ENCODE measurements at regions not wholly inside any gene's neighbourhood (a gene's known extent, or its start where the extent isn't known, plus 50 kb on each side); places are given as distances from the start of the nearest gene placed in this dataset.

DNA sequence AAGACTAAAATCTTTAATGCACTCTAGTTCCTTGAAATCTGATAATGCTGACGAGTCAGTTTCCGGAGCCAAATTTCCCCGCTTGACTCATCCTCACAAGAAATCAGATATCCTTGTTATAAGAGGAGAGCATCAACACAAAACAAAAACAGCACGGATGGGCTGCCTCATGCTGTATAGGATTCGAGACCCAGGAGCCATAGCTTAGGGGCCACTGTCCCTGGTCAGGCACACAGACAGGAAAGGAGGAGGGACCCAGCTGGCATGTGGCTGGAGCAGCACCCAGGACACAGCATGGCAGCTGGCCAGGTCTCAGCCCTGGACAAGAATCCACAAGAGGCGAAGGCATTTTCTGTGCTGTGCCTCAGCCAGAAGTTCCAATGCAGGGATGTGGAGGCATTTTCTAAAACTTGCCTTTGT lies 110.2 kb upstream of the SPATA13 start:
- peak; percentile 49 for DNase-seq (ENCODE audit: low read depth)

DNA sequence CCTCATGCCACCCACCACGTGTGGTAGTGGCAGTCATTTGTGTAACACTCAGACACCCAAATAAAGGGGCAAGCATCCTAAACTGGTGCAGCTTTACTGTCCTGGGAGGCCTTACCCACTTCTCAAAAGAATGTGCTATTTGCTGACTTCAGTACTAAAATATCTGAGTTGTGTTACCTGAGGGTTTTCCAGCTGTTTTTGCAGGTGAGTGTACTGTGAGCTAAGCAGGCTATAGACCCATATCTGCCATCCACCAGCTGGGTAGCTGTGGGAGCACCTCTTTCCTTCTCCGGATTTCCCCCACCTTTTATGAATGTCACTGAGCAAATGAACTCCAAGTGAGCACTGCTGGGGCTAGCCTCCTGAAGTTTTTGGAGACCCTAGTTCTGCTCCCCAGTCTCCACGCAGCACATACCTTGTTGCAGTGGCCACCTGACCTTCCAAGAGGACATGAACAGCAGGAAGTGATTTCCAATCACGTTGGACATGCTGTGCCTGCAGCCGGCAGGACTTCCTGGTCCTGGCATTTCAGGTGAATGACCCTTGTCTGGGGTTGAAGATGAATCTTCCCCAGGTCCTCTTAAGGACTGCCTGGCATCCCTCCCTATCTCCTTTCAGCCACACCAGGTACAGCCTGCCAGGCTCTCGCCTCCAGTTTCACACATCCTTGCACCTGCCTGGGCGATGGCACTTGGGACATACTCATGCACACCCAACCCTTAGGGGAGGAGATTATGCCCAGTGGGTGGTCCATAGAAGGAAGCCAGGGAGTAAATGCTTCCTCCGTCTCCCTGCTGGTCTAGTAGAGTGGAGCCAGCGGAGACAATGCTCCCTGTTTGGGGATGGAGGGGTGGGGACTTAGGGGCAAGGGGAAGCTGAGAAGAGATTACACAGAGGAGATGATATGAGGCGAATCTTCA lies 109.5 kb upstream of the SPATA13 start:
- no peak for DNase-seq (ENCODE audit: low read depth)

DNA sequence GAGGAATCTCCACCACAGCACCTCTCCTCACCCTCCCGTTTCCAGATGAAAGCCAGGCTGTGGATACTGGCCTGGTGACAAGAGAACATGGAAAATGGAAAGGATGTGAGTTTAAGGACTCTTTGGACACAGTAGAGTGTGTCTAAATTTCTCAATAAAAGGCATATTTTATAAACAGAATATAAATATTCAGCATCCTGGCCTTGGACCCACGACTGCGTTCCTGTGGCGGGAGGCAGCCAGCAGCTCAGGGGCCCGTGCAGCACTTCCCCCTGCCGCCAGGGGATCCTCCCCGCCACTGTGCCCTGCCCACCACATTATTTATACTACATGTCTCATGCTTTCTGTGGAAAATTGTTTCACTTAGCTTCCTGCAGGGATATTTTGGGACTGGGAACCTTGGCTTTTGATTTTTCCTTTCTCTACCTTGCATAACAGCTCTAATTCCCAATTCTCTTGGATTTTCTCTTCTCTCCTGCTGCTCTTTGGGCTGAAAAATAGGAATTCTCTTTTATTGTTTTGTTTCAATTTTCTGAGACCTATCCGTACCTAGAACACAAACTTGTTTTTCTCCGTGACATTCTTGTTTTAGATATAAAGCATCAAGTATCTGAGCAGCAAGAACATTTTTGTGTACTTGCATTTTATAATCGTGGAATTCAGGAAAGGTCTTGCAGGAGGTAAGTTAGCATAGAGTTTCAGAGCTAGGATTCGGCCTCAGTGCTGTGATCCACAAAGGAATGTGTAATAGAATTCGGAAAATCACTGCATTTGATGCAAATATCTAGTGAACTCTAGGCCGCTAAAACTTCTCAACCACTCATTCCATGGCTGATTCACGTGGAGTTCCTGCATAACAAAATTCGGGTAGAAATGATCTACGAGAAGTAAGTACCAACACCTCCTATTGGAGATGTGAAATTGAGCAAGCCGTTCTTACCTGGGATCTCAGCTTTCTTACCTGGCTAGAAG lies 107.7 kb upstream of the SPATA13 start:
- no peak for DNase-seq (ENCODE audit: low read depth)

DNA sequence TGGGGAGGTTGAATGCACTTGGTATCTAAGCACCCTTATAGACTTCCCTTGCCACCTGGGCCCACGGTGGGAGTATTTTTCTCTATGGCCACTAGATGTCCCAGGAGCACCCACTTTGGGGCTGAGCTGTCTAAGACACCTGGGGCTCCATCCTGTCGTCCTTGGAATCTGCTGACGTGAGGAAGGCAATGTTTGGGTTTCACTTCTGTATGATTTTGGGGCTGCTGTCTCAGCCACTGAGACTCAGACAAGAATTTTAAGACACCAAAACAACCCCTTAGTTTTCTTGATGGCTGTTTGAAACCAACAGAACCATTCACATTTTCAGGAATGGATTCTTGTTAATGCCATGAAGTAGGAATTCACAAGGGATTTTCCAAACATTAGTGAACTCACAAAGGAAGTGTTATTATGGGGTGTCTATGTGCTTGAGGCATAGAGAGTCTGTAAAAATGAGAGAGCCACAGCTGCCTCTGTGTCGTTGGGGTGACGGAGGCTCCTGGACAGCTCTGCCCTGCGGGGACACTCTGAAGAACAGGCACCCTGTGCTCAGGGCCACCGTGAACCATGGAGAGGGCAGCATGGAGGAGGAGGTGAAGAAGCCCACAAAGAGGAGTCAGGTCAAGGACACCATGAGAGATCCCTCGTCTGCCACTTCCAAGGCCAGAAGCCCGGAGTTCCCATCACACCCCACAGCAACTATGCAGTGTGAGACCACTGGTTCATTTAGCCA lies 106.8 kb upstream of the SPATA13 start:
- peak; percentile 78 for DNase-seq (ENCODE audit: low read depth)

DNA sequence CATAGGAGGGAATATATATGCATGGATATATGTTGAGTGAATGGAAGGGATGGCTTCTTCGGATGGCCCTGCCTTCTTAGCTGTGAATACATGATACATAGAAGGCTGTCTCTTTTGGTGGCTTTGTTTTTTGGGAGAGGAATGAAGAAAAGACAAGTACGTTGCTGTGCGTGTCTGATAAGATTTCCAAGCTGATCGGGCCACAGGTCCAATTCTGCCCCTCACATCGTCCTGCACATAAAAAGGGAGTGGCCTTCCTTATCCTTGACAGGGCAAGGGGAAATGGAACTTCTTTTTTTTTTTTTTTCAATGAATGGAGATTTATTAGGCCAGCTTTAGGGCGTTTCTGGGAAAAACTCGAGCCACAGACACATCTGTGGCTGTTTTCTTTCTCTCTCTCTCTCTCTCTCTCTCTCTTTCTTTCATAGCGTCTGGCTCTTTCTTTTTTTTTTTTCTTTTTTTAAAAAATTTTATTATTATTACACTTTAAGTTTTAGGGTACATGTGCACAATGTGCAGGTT lies 103.8 kb upstream of the SPATA13 start:
- DNase-seq (ENCODE audit: low read depth), result no peak

DNA sequence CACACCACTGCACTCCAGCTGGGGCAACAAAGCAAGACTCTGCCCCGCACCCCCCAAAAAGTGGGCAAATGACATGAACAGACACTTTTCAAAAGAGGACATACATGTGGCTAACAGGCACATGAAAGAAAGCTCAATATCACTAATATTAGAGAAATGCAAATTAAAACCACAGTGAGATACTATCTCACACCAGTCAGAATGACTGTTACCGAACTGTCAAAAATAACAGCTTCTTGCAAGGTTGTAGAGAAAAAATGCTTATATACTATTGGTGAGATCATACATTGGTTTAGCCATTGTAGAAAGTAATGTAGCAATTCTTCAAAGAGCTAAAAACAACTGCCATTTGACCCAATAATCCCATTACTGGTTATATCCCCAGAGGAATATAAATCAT lies 99.5 kb upstream of the SPATA13 start:
- DNase-seq (ENCODE audit: low read depth), result no peak

DNA sequence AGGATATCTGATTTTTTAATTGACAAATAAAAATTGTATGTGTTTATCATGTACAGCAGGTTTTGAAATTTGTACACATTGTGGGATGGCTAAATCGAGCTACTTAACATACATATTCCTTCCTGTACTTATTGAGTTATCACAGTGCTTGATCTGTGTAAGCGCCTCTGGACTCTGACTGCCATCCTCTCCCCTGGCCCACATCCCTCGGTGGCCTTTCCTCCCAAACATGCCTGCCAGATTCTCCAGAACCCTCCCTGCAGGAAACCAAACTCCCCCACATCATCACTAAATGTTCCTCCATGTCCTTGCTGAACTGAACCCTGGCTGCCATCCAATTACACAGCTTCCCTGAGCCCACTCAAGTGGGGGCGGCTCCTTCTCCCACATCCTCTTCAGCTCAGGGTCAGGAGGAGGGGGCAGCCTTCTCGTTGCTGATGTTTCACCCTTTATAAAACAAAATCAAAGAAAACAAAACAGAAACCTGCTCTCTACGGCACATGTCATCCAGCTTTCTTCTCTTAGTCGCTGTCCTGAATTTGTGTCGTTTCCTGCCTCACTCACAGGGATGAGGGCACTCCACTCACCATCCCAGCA lies 97.1 kb upstream of the SPATA13 start:
- no peak for DNase-seq (ENCODE audit: low read depth)

DNA sequence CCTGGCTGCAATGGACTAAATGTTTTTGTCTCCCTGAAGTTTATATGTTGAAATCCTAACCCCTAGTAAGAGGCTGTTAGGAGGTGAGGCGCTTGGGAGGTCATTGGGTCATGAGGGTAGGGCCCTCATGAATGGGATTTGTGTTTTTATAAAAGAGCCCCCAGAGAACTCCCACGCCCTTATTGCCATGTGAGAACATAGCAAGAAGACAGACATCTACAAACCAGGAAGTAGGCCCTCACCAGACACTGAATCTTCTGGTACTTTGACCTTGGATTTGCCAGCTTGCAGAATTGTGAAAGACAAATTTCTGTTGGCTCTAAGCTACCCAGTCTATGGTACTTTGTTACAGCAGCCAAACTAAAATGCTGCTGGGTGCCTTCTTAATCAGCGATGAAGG lies 96.1 kb upstream of the SPATA13 start:
- DNase-seq (ENCODE audit: low read depth), result no peak

DNA sequence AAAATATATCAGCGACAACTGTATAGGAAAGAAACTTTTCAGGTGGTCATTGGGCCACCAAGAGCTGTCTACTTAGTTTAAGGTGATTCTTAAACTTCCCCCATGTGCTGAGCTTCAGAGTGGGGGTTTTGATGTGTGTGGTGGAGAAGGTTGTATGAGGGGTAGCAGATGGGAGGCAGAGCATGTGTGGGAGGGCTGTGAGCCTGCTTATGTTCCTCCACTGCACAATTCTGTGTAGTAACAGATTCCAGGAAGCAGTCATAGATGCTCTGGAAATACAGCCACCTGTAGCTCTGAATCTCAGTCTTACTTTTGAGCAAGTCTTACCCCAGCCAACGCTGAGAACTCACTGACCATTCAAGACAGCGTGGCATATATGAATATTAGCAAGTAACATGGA lies 95.3 kb upstream of the SPATA13 start:
- DNase-seq (ENCODE audit: low read depth), result no peak

DNA sequence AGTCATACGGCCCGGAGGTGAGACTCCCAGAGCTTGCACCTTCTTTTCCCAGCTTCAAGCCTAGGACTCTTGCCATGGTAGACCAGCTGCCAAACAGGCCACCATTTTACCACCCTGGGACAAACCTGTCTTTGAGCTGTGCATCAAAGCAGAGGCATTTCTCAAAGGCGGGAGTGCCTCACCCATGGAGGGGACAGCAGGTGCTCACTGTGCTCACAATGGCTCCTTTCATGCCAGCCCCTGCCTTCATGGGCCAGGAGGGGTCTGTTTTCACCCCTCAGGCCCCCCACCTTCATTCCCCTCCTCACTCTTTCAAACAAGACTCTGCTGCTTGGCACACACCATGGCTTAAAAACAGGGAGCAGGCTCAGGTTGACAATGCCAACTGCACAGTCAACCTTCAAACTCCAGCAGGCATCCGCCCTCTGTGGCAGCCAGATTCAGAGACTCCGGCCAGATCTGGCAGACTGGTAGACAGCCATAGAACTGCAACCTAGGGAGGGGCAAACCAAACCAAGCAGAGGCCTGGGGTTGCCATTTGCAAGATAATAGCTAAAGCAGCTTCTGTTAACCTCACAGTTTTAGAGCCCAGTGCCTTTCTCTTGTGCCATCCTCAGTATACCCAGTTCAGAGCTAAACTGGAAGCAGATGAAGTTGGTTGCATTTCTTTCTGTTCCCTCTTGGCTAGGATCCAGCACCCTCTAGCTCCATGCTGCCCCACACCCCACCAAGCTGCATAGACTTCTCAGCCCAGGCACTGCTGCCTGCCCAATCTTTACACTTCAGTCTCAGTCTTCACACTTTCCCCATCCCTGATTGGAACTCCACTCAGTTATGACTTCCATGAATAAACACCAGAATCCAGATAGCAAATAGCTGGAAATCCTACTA lies 93.9 kb upstream of the SPATA13 start:
- DNase-seq (ENCODE audit: low read depth), result no peak

DNA sequence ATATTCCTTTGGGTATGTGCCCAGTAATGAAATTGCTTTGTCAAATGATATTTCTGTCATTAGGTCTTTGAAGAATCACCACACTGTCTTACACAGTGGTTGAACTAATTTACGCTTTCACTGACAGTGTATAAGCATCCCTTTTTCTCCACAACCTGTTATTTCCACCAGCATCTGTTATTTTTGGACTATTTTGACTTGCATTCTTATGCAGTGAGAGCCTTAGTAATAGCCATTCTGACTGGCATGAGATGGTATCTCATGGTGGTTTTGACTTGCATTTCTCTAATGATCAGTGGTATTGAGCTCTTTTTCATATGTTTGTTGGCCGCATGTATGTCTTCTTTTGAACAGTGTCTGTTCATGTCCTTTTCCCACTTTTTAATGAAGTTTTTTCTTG lies 92.0 kb upstream of the SPATA13 start:
- no peak for DNase-seq (ENCODE audit: low read depth)

DNA sequence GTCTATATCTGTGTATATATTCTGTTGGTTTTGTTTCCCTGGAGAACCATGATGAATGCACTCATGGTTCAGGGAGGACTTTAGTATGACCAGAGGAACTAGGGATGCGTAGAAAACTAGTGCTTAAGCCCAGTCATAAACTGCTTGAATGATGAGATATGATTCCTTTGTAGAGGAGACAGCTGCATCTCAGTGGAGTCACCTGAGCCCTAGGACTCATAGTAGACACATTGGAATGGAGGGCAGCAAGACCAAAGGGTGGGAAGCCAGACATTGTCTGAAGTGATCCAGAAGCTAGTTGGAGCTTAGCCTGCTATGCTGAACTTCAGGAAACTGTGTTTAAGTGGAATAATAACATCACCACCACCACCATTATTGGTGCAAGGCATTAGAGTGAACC lies 89.5 kb upstream of the SPATA13 start:
- DNase-seq (ENCODE audit: low read depth), result no peak

DNA sequence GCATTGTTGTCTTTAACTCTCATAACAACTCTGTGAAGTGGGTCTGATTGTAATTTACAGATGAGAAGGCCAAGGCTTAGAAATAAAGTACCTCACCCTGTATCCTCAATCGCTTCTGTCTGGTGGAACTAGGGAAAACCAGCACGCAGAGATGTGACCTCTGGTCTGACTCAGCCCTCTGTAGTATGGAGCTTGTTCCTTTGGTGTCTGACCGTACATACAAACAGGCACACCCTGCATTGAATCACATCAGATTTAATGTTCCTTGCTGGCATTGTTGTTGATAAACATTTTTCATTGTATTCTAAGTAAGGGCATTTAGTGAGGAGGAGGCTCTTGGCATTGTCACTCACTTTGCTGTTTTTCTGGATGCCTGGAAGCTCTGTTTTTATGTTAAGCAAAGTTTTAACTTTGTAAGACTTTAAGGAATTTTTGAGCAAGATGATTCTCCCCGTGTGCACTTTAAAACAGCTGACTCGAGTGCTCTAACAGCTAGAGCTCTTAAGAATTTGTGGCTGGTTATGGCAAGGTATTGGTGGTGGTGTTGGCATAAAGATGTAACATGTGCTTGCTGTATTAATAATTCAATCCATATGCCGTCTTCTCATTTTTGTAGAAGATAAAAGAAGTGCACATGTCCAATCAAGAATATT lies 89.0 kb upstream of the SPATA13 start:
- DNase-seq (ENCODE audit: low read depth), result peak; percentile 13

DNA sequence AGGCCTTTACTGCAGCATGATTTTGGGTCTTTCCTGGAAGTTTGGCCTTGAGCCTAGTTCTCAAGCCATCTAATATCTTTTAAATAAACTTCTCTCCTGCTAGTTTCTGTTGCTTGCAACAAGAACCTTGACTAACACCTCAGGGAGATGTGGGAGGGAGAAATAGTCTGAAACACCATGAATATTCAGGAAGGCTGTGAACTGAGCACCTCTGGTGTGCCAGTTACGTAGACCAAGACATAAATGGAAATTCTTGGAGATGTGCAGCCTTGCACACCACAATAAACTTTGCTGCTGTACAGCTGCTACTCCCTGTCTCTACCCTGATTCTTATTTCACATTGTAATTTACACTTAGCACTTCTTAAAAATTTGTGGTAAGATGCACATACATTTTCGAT lies 86.9 kb upstream of the SPATA13 start:
- no peak for DNase-seq (ENCODE audit: low read depth)

DNA sequence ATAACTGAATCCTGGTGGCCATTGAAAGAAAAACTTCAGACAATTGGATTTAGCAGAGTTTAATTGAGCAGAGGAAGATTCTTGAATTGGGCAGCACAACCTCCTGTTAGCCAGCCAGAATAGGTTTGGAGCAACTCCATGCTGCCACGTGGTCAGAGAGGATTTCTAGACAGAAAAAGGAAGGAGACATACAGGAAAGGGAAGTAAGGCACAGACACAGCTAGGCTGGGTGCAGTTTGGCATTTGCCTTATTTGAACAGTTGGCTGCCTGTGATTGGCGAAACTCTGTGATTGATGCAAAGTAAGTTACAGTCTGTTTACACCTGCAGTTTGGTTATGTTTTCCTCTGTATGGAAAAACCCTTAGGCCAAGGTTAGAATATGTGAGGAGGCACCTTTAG lies 85.8 kb upstream of the SPATA13 start:
- no peak for DNase-seq (ENCODE audit: low read depth)

DNA sequence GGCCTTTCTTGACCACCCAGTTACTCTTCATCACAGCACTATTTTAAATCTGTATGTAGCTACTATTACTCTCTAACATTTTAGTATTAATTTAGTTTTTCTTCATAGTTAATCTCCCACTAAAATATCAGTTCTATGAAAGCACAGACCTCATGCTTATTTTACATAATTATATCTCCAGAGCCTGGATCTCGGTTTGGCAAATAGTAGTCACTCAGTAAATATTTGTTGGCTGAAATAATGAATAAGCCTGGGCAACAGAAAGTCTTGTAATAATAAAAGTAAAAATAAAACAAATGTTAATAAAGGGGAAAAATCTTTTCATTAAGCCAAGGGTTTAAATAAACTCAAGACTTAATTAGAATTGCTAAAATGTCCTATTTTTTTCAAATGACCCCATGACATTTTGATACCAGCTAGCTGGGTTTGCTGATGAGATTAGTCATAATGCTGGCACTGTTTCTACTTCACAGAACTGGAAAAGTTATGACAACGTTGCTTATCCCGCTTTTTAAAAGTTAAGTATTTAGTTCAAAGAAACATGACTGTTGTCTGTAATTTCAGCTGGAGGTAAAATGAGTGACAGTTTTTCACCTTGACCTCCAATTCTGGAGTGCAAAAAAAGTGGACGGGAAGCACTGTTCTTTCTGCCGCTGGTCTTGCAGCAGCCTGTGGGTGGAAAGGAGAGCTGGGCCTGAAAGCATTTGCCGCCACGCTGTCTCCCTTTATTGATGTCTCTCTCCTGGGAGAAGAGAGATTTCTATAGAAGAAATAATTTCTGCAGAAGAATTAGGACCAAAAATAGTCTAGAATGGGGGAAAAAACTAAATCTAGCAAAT lies 85.2 kb upstream of the SPATA13 start:
- peak; percentile 27 for DNase-seq (ENCODE audit: low read depth)

DNA sequence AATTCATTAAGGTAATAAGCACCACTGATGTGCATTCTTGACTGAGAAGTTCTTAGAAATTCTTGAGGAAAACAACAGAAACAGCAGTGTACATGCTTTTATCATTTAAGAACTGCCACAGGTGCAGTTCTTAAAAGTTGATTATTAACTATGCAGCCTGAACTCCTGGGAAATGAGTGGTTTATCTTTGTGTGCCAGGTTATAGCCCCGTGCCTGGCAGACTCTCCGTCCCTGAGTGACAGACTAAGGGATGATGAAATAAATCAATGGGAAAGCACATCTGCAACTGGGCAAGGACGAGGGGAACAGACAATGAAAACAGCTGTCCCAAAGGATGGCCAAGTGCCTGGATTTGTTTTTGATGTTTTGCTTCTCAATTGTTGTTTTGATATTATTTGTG lies 84.4 kb upstream of the SPATA13 start:
- no peak for DNase-seq (ENCODE audit: low read depth)

DNA sequence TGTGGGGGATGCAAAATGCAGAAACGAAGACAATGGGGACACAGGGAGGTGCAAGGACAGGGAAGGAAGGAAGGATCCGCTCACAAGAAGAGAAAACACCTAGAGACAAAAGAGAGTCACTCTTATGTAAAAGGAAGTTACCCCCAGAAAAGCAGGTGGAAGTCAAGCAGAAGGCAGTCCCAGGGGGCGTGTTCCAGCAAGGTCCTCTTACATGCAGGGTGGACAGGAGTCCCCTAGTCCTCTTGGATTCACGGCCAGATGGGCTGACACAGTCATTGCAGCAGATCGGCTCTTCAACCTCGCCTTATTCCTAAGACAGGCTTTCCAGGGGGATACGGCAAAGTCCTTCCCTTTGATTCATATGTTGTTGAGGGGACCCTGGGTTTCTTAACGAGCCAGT lies 83.9 kb upstream of the SPATA13 start:
- no peak for DNase-seq (ENCODE audit: low read depth)

DNA sequence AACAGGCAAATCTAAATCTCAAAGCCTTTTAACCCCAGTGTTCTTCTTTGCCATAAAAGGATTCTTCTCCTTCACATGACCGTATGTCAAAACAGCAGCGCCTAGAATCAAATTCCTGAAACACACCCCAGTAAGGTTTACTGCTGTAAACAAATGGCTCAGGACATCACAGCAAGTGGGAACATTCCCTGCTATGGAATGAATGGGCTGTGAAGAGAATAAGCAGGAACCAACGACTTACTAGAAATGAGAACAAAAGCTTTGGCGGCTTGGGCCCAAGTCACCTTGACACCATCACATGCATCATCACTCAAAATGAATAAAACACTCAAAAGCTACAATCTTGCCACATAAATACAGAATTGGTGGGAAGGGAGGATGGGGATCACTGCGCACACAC lies 80.4 kb upstream of the SPATA13 start:
- no peak for DNase-seq (ENCODE audit: low read depth)
